Mammary epithelial cell (primary cell): ENCODE measurements at regions not wholly inside any gene's neighbourhood (a gene's known extent, or its start where the extent isn't known, plus 50 kb on each side); places are given as distances from the start of the nearest gene placed in this dataset.

Experiments
- CTCF ChIP-seq, 2 donors: IDR thresholded peaks in 1 of 2; conservative IDR thresholded peaks in 1 of 2; 2 replicates each; pipeline ENCODE4 v1.5.1; 2011 to 2012; ENCODE audit warnings: inconsistent platforms in 2 of 2, low read length in 2 of 2, mild to moderate bottlenecking in 2 of 2, control low read depth in 1 of 2, low read depth in 1 of 2; ENCODE audit not compliant: insufficient read depth in 1 of 2; ENCODE audit errors: extremely low read depth in 1 of 2
- EZH2 ChIP-seq: IDR thresholded peaks from 2 replicates; pipeline ENCODE4 v1.6.1; 2012; ENCODE audit warnings: low read length, inconsistent platforms, borderline replicate concordance

- TF ChIP-seq CTCF (conservative IDR thresholded peaks at IDR 0.05 in 1 of 2, IDR thresholded peaks at IDR 0.05 in 1 of 2; ENCODE audit: extremely low read depth in 1 of 2, insufficient read depth in 1 of 2, low read depth in 1 of 2, low read length in 2 of 2) = peak; percentile 75 to 83
- no peak for TF ChIP-seq EZH2
Measured at GRCh38 chr7:49001610-49002033, 77.3 kb downstream of the CDC14C start.
